Stimulated activated effector memory CD8-positive, alpha-beta T cell treated with anti-CD3 and anti-CD28 coated beads, Interleukin-12 subunit alpha, Interleukin-12 subunit beta, amount 100 ng/mL, for 72 hours (primary cell): ENCODE measurements at regions not wholly inside any gene's neighbourhood (a gene's known extent, or its start where the extent isn't known, plus 50 kb on each side); places are given as distances from the start of the nearest gene placed in this dataset.
A peak's percentile ranks its signal among the peaks of the same experiment; 100 is the strongest.
"Not testable (repeated sequence)": the region's sequence is repeated elsewhere in the genome, so short reads cannot be mapped to it uniquely, and the experiment has no call there.

ENCODE experiments used
- ATAC-seq: fragments of 150-1000 bp; cut with Tn5 transposase; 2 replicates; pipeline ENCODE4 v1.10.0; 2021
- DNase-seq, 2 donors: peaks; one replicate each; pipeline ENCODE4 v3.0.0; 2021 to 2022; ENCODE audit warnings: low spot score in 2 of 2
- H3K27ac Mint-ChIP-seq: one replicate; pipeline ENCODE4 v1.8.0; 2022; ENCODE audit warnings: mild to moderate bottlenecking, mixed read lengths
- H3K36me3 Mint-ChIP-seq: one replicate; pipeline ENCODE4 v1.8.0; 2022; ENCODE audit warnings: mild to moderate bottlenecking, mixed read lengths
- H3K4me1 Mint-ChIP-seq: one replicate; pipeline ENCODE4 v1.8.0; 2022; ENCODE audit warnings: mixed read lengths
- H3K4me3 Mint-ChIP-seq: one replicate; pipeline ENCODE4 v1.8.0; 2022; ENCODE audit warnings: mild to moderate bottlenecking, mixed read lengths
- H3K9me3 Mint-ChIP-seq: one replicate; pipeline ENCODE4 v1.8.0; 2022; ENCODE audit warnings: mixed read lengths

DNA sequence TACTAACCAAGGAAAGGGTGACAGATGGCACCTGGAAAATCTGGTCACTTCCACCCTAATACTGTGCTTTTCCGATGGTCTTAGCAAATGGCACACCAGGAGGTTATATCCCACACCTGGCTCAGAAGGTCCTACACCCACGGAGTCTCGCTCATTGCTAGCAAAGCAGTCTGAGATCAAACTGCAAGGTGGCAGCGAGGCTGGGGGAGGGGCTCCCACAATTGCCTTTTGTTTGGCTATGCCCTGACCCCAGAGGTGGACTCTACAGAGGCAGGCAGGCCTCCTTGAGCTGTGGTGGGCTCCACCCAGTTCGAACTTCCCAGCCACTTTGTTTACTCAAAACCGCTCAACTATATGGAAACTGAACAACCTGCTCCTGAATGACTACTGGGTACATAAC, 50.3 kb upstream of the UGT2B15 start:
- DNase-seq, H3K36me3 Mint-ChIP-seq, H3K27ac Mint-ChIP-seq, H3K4me1 Mint-ChIP-seq, H3K9me3 Mint-ChIP-seq, ATAC-seq, H3K4me3 Mint-ChIP-seq: not testable (repeated sequence)

DNA sequence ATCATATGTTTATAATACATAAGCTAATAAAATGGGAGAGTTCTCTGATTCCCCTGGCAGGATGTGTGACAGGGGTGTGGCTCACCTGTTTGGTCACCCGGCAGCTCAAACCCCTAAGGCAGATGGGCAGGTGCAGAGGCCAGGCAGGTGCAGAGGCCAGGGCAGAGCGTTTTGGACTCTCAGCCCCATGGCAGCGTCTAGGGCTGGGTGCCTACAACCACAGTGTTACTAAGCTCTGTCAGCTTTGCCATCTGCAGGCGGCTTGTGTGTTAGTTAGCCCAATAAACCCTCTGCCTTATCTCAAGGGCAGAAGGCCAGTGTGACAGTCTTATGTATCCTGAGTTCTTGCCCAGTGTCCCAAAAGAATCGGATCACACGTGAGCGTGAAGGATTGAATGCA, 54.0 kb upstream of the UGT2B15 start:
- DNase-seq (no peak), ATAC-seq (peak; percentile 19)
- H3K4me3 Mint-ChIP-seq: no peak overlapping the region
- H3K36me3 Mint-ChIP-seq: no peaks in the 10 kb centered on the region
- peaks cover 7% of the 10 kb centered on the region for H3K9me3 Mint-ChIP-seq
- no peaks in the 10 kb centered on the region for H3K4me1 Mint-ChIP-seq
- no peak overlapping the region for H3K27ac Mint-ChIP-seq

GRCh38 chr4:68724922-68725321, 54.5 kb upstream of the UGT2B15 start:
- peaks cover 7% of the 10 kb centered on the region for H3K9me3 Mint-ChIP-seq
- DNase-seq (no peak), ATAC-seq (peak; percentile 45)
- H3K36me3 Mint-ChIP-seq: no peaks in the 10 kb centered on the region
- H3K4me3 Mint-ChIP-seq: no peak overlapping the region
- no peaks in the 10 kb centered on the region for H3K4me1 Mint-ChIP-seq
- no peak overlapping the region for H3K27ac Mint-ChIP-seq

DNA sequence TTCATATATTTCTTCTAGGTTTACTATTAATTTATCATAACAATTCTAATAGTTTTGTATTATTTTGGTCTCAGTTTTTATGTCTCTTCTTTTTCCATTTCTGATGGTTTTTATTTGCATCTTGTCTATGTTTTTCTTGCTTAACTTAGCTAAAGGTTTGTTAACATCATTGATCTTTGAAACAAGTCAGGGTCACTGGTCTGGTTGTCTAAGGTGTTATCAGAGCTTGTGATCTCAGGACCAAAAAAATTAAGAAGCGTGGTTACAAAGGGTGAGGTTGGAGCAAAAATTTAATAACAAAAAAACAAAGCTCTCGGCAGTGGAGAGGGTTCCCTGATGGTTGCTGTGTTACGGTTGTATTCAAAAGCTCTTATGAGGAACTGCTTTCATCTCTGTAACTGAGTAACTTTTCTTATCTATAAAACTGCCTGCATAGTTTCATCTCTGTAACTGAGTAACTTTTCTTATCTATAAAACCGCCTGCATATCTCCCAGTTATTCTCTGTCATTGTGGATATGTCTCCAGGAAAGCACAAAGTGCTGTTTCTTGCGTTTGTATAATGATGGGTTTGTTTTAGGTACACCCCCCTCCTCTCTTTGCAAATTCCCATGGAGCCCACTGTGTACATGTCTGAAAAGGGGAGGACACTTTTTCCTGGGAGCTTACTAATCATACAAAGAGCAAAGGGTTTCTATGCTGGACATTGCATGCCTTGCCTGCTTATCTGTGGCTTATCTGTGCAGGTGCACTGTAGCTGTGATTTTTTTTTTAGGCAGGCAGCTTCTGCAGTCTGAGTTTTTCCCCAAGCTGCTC, 62.4 kb upstream of the UGT2B15 start:
- peaks cover 2% of the 10 kb centered on the region for H3K9me3 Mint-ChIP-seq
- no peak overlapping the region for H3K4me3 Mint-ChIP-seq
- H3K4me1 Mint-ChIP-seq: no peaks in the 10 kb centered on the region
- DNase-seq (no peak), ATAC-seq (no peak)
- H3K27ac Mint-ChIP-seq: no peak overlapping the region
- no peaks in the 10 kb centered on the region for H3K36me3 Mint-ChIP-seq

DNA sequence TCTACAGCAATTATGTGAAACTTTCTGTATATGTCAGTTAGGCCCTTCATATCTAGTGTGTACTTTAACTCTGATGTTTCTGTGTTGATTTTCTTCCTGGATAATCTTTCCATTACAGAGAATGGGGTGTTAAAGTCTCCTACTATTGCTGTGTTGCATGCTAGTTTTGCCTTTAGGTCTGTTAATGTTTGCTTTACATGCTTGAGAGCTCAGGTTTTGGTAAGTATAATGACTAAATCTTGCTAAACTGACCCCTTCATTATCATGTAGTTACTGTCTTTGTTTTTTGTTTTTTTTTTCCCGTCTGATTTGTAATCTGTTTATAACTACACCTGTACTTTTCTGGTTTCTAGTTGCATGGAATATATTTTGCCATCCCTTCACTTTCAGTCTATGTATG, 63.6 kb upstream of the UGT2B15 start:
- Mint-ChIP-seq H3K4me1 (no peaks in the 10 kb centered on the region), H3K9me3 (peaks cover 3% of the 10 kb centered on the region), H3K4me3 (no peak overlapping the region), H3K27ac (no peak overlapping the region), H3K36me3 (no peaks in the 10 kb centered on the region)
- ATAC-seq (no peak), DNase-seq (no peak)

GRCh38 chr4:68735106-68735505, 64.7 kb upstream of the UGT2B15 start:
- DNase-seq (no peak), ATAC-seq (no peak)
- Mint-ChIP-seq H3K36me3 (no peaks in the 10 kb centered on the region), H3K9me3 (peaks cover 3% of the 10 kb centered on the region), H3K27ac (no peak overlapping the region), H3K4me1 (no peaks in the 10 kb centered on the region), H3K4me3 (no peak overlapping the region)

GRCh38 chr4:68736813-68737212, 66.4 kb upstream of the UGT2B15 start:
- DNase-seq: no peak
- H3K36me3 Mint-ChIP-seq: no peaks in the 10 kb centered on the region
- H3K4me1 Mint-ChIP-seq: no peaks in the 10 kb centered on the region
- peaks cover 6% of the 10 kb centered on the region for H3K9me3 Mint-ChIP-seq
- ATAC-seq: no peak
- no peak overlapping the region for H3K4me3 Mint-ChIP-seq
- no peak overlapping the region for H3K27ac Mint-ChIP-seq

- H3K9me3 Mint-ChIP-seq: peaks cover 6% of the 10 kb centered on the region
- no peaks in the 10 kb centered on the region for H3K4me1 Mint-ChIP-seq
- no peak for ATAC-seq
- no peak overlapping the region for H3K4me3 Mint-ChIP-seq
- H3K36me3 Mint-ChIP-seq: no peaks in the 10 kb centered on the region
- no peak overlapping the region for H3K27ac Mint-ChIP-seq
- no peak for DNase-seq
Observed at GRCh38 chr4:68738036-68738435, 67.6 kb upstream of the UGT2B15 start.

- DNase-seq (no peak), ATAC-seq (no peak)
- Mint-ChIP-seq H3K27ac (no peak overlapping the region), H3K4me3 (no peak overlapping the region), H3K36me3 (no peaks in the 10 kb centered on the region), H3K9me3 (peaks cover 3% of the 10 kb centered on the region), H3K4me1 (no peaks in the 10 kb centered on the region)
Observed at GRCh38 chr4:68744368-68744767, 71.4 kb upstream of the UGT2B10 start.

DNA sequence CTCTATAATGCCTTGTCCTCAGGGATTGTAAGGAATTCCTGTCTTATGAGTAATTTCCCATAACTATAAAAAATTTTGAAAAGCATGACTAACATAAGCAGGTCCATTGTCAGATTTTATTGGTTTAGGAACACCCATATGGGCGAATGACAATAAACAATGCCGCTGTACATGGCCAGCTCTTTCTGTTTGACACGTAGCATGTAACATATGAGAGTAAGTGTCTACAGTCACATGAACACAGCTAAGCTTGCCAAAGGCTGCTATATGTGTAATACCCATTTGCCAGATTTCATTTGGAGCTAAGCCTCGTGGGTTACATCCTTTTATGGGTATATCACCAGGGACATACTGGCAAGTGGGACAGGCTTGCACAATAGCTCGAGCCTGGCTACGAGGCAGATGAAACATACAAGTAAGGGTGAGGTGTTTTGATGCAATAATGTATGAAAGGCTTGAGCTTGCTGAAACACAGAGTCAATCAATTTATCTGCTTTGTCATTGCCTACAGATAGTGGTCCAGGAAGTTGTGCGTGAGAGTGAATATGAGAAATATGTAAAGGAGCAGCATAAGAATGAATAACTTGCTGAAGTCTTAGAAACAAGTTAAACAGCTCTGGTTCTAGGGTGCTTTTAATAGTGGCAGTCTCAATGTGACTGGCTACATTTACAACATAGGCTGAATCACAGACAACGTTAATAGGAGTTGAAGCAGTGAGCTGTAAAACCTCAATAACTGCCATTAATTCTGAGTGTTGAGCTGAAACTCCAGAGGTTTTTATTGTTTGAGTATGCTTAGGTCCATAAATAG, 67.4 kb upstream of the UGT2B10 start:
- H3K4me3 Mint-ChIP-seq: no peak overlapping the region
- no peak for DNase-seq
- ATAC-seq: no peak
- no peak overlapping the region for H3K27ac Mint-ChIP-seq
- H3K36me3 Mint-ChIP-seq: no peaks in the 10 kb centered on the region
- no peaks in the 10 kb centered on the region for H3K4me1 Mint-ChIP-seq
- no peaks in the 10 kb centered on the region for H3K9me3 Mint-ChIP-seq

- Mint-ChIP-seq H3K9me3 (no peaks in the 10 kb centered on the region), H3K4me3 (no peak overlapping the region), H3K27ac (no peak overlapping the region), H3K4me1 (no peaks in the 10 kb centered on the region), H3K36me3 (no peaks in the 10 kb centered on the region)
- ATAC-seq (no peak), DNase-seq (no peak)
Observed at GRCh38 chr4:68750555-68750954, 65.2 kb upstream of the UGT2B10 start.

DNA sequence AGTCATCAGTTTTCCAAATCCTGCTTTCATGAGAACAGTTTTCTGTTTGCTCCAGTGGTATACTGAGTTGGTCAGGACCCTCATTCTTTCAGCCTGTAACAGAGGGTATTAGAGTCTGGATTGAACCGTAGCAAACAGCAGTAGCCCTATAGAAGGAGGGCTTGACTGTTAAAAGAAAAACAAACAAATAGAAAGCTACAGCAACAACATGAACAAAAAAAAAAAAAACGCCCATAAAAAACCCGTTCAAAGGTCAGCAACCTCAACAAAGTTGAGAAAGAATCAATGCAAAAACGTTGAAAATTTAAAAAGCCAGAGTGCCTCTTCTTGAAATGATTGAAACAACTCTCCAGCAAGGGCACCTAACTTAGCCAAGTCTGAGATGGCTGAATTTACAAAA, 64.7 kb upstream of the UGT2B10 start:
- no peaks in the 10 kb centered on the region for H3K36me3 Mint-ChIP-seq

GRCh38 chr4:68765876-68766275, 49.9 kb upstream of the UGT2B10 start:
- H3K9me3 Mint-ChIP-seq: peaks cover 7% of the 10 kb centered on the region
- H3K36me3 Mint-ChIP-seq: no peaks in the 10 kb centered on the region
- no peaks in the 10 kb centered on the region for H3K4me1 Mint-ChIP-seq
- H3K27ac Mint-ChIP-seq: no peak overlapping the region
- no peak for DNase-seq
- ATAC-seq: no peak
- no peak overlapping the region for H3K4me3 Mint-ChIP-seq

More for the DNA sequence above, 64.7 kb upstream of the UGT2B10 start:
- ATAC-seq (no peak), DNase-seq (no peak)
- Mint-ChIP-seq H3K9me3 (no peaks in the 10 kb centered on the region), H3K27ac (no peak overlapping the region), H3K4me3 (no peak overlapping the region), H3K4me1 (no peaks in the 10 kb centered on the region)
